ENCODE measurements at regions not wholly inside any gene's neighbourhood (a gene's known extent, or its start where the extent isn't known, plus 50 kb on each side); places are given as distances from the start of the nearest gene placed in this dataset.

DNA sequence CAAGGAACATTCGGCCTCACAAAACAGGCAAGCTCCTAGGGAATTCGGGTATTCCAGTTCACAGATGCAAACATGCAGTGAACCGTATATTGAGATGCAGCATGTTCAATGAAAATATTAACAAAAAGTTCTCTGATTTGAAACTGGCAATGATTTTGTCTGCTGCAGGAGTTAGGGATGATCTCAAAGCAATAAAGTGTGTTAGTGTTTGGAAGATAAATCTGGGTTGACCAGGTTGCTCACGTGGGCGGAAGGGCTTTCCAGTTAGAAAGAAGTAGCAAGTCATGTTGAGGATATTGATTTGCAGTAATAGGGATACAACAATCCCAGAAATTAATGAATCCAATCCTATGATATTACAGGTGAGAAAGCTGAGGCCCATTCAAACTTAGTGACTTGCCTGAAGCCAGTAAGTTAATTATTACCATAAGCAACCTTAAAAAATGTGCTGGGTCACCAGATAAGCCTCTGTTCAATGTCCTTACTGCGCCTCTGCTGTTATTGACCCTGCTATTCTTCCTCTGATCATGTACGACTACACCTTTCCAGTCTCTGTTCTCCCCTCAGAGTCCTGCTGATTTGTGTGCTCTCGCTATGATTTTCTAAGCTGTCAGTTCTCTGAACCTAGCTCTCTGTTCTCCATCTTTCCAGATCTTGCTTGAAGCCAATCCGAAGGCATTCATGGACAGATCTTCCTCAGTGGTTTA lies 370.8 kb downstream of the DSEL start (continued):
- TF ChIP-seq ZMAT4 (CRISPR knock-in tag; IDR thresholded peaks at IDR 0.05) (no peak), NFE2L1 (CRISPR knock-in tag; IDR thresholded peaks at IDR 0.05) (no peak), ATF6 (CRISPR knock-in tag; IDR thresholded peaks at IDR 0.05) (no peak), ZNF121 (CRISPR knock-in tag; IDR thresholded peaks at IDR 0.05) (no peak)
- TF ChIP-seq, protein P1, sequence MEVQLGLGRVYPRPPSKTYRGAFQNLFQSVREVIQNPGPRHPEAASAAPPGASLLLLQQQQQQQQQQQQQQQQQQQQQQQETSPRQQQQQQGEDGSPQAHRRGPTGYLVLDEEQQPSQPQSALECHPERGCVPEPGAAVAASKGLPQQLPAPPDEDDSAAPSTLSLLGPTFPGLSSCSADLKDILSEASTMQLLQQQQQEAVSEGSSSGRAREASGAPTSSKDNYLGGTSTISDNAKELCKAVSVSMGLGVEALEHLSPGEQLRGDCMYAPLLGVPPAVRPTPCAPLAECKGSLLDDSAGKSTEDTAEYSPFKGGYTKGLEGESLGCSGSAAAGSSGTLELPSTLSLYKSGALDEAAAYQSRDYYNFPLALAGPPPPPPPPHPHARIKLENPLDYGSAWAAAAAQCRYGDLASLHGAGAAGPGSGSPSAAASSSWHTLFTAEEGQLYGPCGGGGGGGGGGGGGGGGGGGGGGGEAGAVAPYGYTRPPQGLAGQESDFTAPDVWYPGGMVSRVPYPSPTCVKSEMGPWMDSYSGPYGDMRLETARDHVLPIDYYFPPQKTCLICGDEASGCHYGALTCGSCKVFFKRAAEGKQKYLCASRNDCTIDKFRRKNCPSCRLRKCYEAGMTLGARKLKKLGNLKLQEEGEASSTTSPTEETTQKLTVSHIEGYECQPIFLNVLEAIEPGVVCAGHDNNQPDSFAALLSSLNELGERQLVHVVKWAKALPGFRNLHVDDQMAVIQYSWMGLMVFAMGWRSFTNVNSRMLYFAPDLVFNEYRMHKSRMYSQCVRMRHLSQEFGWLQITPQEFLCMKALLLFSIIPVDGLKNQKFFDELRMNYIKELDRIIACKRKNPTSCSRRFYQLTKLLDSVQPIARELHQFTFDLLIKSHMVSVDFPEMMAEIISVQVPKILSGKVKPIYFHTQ (CRISPR knock-in tag; IDR thresholded peaks at IDR 0.05), result no peak
- TF ChIP-seq, protein P2, sequence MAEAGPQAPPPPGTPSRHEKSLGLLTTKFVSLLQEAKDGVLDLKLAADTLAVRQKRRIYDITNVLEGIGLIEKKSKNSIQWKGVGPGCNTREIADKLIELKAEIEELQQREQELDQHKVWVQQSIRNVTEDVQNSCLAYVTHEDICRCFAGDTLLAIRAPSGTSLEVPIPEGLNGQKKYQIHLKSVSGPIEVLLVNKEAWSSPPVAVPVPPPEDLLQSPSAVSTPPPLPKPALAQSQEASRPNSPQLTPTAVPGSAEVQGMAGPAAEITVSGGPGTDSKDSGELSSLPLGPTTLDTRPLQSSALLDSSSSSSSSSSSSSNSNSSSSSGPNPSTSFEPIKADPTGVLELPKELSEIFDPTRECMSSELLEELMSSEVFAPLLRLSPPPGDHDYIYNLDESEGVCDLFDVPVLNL (CRISPR knock-in tag; IDR thresholded peaks at IDR 0.05; ENCODE audit: borderline replicate concordance, low read depth), result no peak
- TF ChIP-seq, protein P3, sequence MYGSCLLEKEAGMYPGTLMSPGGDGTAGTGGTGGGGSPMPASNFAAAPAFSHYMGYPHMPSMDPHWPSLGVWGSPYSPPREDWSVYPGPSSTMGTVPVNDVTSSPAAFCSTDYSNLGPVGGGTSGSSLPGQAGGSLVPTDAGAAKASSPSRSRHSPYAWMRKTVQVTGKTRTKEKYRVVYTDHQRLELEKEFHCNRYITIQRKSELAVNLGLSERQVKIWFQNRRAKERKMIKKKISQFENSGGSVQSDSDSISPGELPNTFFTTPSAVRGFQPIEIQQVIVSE (CRISPR knock-in tag; IDR thresholded peaks at IDR 0.05; ENCODE audit: borderline replicate concordance), result no peak
- TF ChIP-seq, protein P4, sequence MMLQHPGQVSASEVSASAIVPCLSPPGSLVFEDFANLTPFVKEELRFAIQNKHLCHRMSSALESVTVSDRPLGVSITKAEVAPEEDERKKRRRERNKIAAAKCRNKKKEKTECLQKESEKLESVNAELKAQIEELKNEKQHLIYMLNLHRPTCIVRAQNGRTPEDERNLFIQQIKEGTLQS (CRISPR knock-in tag; conservative IDR thresholded peaks at IDR 0.05), result no peak

- H3K4me3 Mint-ChIP-seq, result no peak overlapping the region
- DNase-seq (ENCODE audit: low spot score) (no peak), ATAC-seq (no peak)
- no peaks in the 10 kb centered on the region for H3K9me3 Mint-ChIP-seq
- ChIA-PET POLR2A (no interaction called here), CTCF (no interaction called here)
- H3K27ac Mint-ChIP-seq, result no peak overlapping the region
- no peaks in the 10 kb centered on the region for H3K36me3 Mint-ChIP-seq
- peaks cover 7% of the 10 kb centered on the region for H3K4me1 Mint-ChIP-seq
- no peaks in the 10 kb centered on the region for H3K27me3 Mint-ChIP-seq (ENCODE audit: low read depth)
- no peak for TF ChIP-seq CREB1 (CRISPR knock-in tag; IDR thresholded peaks at IDR 0.05)
- no peak for TF ChIP-seq CBFB (CRISPR knock-in tag; IDR thresholded peaks at IDR 0.05; ENCODE audit: low read depth)
- TF ChIP-seq ZNF416 (CRISPR knock-in tag; IDR thresholded peaks at IDR 0.05), result no peak
- TF ChIP-seq GABPB1 (CRISPR knock-in tag; IDR thresholded peaks at IDR 0.05), result no peak
- no peak for TF ChIP-seq FOXK1 (CRISPR knock-in tag; IDR thresholded peaks at IDR 0.05)
- TF ChIP-seq, protein P5, sequence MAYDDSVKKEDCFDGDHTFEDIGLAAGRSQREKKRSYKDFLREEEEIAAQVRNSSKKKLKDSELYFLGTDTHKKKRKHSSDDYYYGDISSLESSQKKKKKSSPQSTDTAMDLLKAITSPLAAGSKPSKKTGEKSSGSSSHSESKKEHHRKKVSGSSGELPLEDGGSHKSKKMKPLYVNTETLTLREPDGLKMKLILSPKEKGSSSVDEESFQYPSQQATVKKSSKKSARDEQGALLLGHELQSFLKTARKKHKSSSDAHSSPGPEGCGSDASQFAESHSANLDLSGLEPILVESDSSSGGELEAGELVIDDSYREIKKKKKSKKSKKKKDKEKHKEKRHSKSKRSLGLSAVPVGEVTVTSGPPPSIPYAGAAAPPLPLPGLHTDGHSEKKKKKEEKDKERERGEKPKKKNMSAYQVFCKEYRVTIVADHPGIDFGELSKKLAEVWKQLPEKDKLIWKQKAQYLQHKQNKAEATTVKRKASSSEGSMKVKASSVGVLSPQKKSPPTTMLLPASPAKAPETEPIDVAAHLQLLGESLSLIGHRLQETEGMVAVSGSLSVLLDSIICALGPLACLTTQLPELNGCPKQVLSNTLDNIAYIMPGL (CRISPR knock-in tag; IDR thresholded peaks at IDR 0.05), result no peak
- TF ChIP-seq ZNF532 (CRISPR knock-in tag; IDR thresholded peaks at IDR 0.05; ENCODE audit: borderline replicate concordance), result no peak
- no peak for TF ChIP-seq KAT7 (CRISPR knock-in tag; IDR thresholded peaks at IDR 0.05; ENCODE audit: borderline replicate concordance)
- TF ChIP-seq, protein P6, sequence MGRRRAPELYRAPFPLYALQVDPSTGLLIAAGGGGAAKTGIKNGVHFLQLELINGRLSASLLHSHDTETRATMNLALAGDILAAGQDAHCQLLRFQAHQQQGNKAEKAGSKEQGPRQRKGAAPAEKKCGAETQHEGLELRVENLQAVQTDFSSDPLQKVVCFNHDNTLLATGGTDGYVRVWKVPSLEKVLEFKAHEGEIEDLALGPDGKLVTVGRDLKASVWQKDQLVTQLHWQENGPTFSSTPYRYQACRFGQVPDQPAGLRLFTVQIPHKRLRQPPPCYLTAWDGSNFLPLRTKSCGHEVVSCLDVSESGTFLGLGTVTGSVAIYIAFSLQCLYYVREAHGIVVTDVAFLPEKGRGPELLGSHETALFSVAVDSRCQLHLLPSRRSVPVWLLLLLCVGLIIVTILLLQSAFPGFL (CRISPR knock-in tag; IDR thresholded peaks at IDR 0.05; ENCODE audit: borderline replicate concordance), result no peak
- TF ChIP-seq, protein P4 (CRISPR knock-in tag; conservative IDR thresholded peaks at IDR 0.05), result no peak
- TF ChIP-seq JAZF1 (CRISPR knock-in tag; IDR thresholded peaks at IDR 0.05), result no peak
- TF ChIP-seq, protein P7, sequence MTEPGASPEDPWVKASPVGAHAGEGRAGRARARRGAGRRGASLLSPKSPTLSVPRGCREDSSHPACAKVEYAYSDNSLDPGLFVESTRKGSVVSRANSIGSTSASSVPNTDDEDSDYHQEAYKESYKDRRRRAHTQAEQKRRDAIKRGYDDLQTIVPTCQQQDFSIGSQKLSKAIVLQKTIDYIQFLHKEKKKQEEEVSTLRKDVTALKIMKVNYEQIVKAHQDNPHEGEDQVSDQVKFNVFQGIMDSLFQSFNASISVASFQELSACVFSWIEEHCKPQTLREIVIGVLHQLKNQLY (CRISPR knock-in tag; IDR thresholded peaks at IDR 0.05), result no peak
Observed at GRCh38 chr18:67144329-67144728, 372.2 kb downstream of the DSEL start.
